HepG2 (cell line): ENCODE measurements at regions not wholly inside any gene's neighbourhood (a gene's known extent, or its start where the extent isn't known, plus 50 kb on each side); places are given as distances from the start of the nearest gene placed in this dataset.

Experiments
- ATAC-seq: fragments of 200-7000 bp; cut with Tn5 transposase; 3 replicates; pipeline ENCODE4 v1.9.1; 2020; ENCODE audit warnings: mild to moderate bottlenecking, moderate library complexity
- BruUV-seq: library from RNA; stranded (reverse); fragments of 400-500 nt; replicated peaks from 2 replicates; lab custom pipeline; 2021; lab: Mats Ljungman, UMichigan
- CTCF ChIA-PET: fragments of 300-600 bp; formaldehyde crosslinking; extraction: SDS; loops from one replicate; lab custom pipeline; 2021; ENCODE audit warnings: low total read pairs, inconsistent platforms, low intra/inter-chr PET ratio; lab: Yijun Ruan, JAX
- POLR2A ChIA-PET: fragments of 350-600 bp; sonication (Branson Sonifier 250); formaldehyde crosslinking; loops from one replicate; lab custom pipeline; 2020; ENCODE audit warnings: antibody characterized with exemption, inconsistent platforms; lab: Yijun Ruan, JAX
- DNase-seq: peaks from one replicate; pipeline ENCODE4 v3.0.0-alpha.2; 2015; ENCODE audit warnings: low spot score
- FAIRE-seq: peaks from 3 replicates; lab custom pipeline; 2011; peaks lifted over from hg19 to GRCh38; lab: Jason Lieb, UNC
- H2AFZ ChIP-seq: one replicate; pipeline ENCODE4 v1.6.1; 2011; ENCODE audit warnings: low read length, inconsistent platforms
- H3K27ac ChIP-seq: fragments of 300-600 bp; 3 replicates; pipeline ENCODE4 v1.8.0; 2011; ENCODE audit warnings: mixed run types, mild to moderate bottlenecking, mixed read lengths, low read length, inconsistent platforms; ENCODE audit not compliant: insufficient read depth; ENCODE audit errors: extremely low read length
- H3K27me3 ChIP-seq, 2 experiments: fragments of 200-600 bp in 1 of 2; 2 replicates in 1 of 2; 3 replicates in 1 of 2; pipeline versions ENCODE4 v1.6.0 to v1.8.0; 2011; ENCODE audit warnings: low read length in 2 of 2, mild to moderate bottlenecking in 2 of 2, moderate library complexity in 2 of 2, inconsistent platforms in 1 of 2; ENCODE audit not compliant: insufficient read depth in 2 of 2, control insufficient read depth in 1 of 2
- H3K36me3 ChIP-seq, 2 experiments: fragments of 200-600 bp in 1 of 2; replicated peaks in 1 of 2; 2 replicates in 1 of 2; 3 replicates in 1 of 2; pipeline versions ENCODE4 v1.5.1 to v1.8.0; 2011; ENCODE audit warnings: low read length in 2 of 2, inconsistent platforms in 1 of 2; ENCODE audit not compliant: insufficient read depth in 2 of 2, control insufficient read depth in 1 of 2
- H3K4me1 ChIP-seq: 2 replicates; pipeline ENCODE4 v1.5.1; 2012; ENCODE audit warnings: low read length, inconsistent platforms; ENCODE audit not compliant: insufficient read depth
- H3K4me2 ChIP-seq: 2 replicates; pipeline ENCODE4 v1.6.0; 2011; ENCODE audit warnings: low read depth, low read length, inconsistent platforms
- H3K4me3 ChIP-seq, 3 experiments: fragments of 200-600 bp in 1 of 3; sonication (generic), shearing (Covaris generic) in 1 of 3; replicated peaks in 1 of 3; 2 replicates each; pipeline ENCODE4 v1.5.1; 2011 to 2016; ENCODE audit warnings: low read length in 3 of 3, inconsistent platforms in 2 of 3, low read depth in 2 of 3, mild to moderate bottlenecking in 2 of 3, control low read depth in 1 of 3, mixed read lengths in 1 of 3; ENCODE audit not compliant: insufficient read depth in 1 of 3
- H3K79me2 ChIP-seq: one replicate; pipeline ENCODE4 v1.6.1; 2011; ENCODE audit warnings: low read length, inconsistent platforms; ENCODE audit not compliant: insufficient read depth
- H3K9ac ChIP-seq: 2 replicates; pipeline ENCODE4 v1.6.0; 2011; ENCODE audit warnings: mild to moderate bottlenecking, low read depth, low read length, inconsistent platforms; ENCODE audit not compliant: insufficient read depth
- H3K9me3 ChIP-seq: 2 replicates; pipeline ENCODE4 v1.5.1; 2012; ENCODE audit warnings: mild to moderate bottlenecking, low read length
- H4K20me1 ChIP-seq: 2 replicates; pipeline ENCODE4 v1.6.0; 2011; ENCODE audit warnings: inconsistent platforms, mild to moderate bottlenecking, low read length, moderate library complexity; ENCODE audit not compliant: insufficient read depth
- AKNA ChIP-seq: sonication (generic); formaldehyde crosslinking; IDR thresholded peaks from 2 replicates; pipeline ENCODE4 v1.4.0; 2020; ENCODE audit warnings: missing genetic modification reagents, borderline replicate concordance
- FOSL2 ChIP-seq: sonication (generic); formaldehyde crosslinking; IDR thresholded peaks from 2 replicates; pipeline ENCODE4 v1.4.0; 2020; ENCODE audit warnings: missing genetic modification reagents
- GATA4 ChIP-seq: sonication (generic); IDR thresholded peaks from 2 replicates; pipeline ENCODE4 v1.6.1; 2016; ENCODE audit warnings: antibody characterized with exemption, low read depth, borderline replicate concordance
- HNRNPK ChIP-seq: fragments of 200-400 bp; formaldehyde crosslinking; IDR thresholded peaks from 2 replicates; pipeline ENCODE4 v1.6.1; 2018; ENCODE audit warnings: low read length, low read depth, moderate library complexity, mild to moderate bottlenecking; ENCODE audit not compliant: poor library complexity, severe bottlenecking
- IRF9 ChIP-seq: sonication (generic); formaldehyde crosslinking; IDR thresholded peaks from 2 replicates; pipeline ENCODE4 v1.8.0; 2022; ENCODE audit warnings: missing genetic modification reagents, mild to moderate bottlenecking, borderline replicate concordance
- IRX3 ChIP-seq: sonication (generic); formaldehyde crosslinking; IDR thresholded peaks from 2 replicates; pipeline ENCODE4 v1.8.1; 2023; ENCODE audit warnings: mild to moderate bottlenecking, low read depth, missing genetic modification reagents, borderline replicate concordance
- NRL ChIP-seq: sonication (generic); formaldehyde crosslinking; IDR thresholded peaks from 2 replicates; pipeline ENCODE4 v1.5.0; 2020; ENCODE audit warnings: missing genetic modification reagents, mild to moderate bottlenecking, moderate library complexity, borderline replicate concordance
- SAFB2 ChIP-seq: sonication (generic); formaldehyde crosslinking; IDR thresholded peaks from 2 replicates; pipeline ENCODE4 v1.5.1; 2020; ENCODE audit warnings: missing genetic modification reagents, low read depth, mild to moderate bottlenecking, borderline replicate concordance
- SOX5 ChIP-seq: IDR thresholded peaks from 2 replicates; pipeline ENCODE4 v1.6.1; 2016; ENCODE audit warnings: borderline replicate concordance
- SOX6 ChIP-seq, 2 experiments: fragments of 450-650 bp in 1 of 2; sonication (generic) in 1 of 2; formaldehyde crosslinking in 1 of 2; IDR thresholded peaks; 2 replicates each; pipeline versions ENCODE4 v1.4.0 to v1.6.1; 2017 to 2020; ENCODE audit warnings: antibody characterized with exemption in 1 of 2, mild to moderate bottlenecking in 1 of 2, missing genetic modification reagents in 1 of 2
- YEATS4 ChIP-seq: sonication (generic); formaldehyde crosslinking; IDR thresholded peaks from 2 replicates; pipeline ENCODE4 v1.4.0; 2020; ENCODE audit warnings: missing genetic modification reagents, borderline replicate concordance
- ZFP91 ChIP-seq: sonication (generic); formaldehyde crosslinking; IDR thresholded peaks from 2 replicates; pipeline ENCODE4 v1.9.0; 2022; ENCODE audit warnings: missing genetic modification reagents, mild to moderate bottlenecking, borderline replicate concordance
- ZNF34 ChIP-seq: sonication (generic); formaldehyde crosslinking; IDR thresholded peaks from 2 replicates; pipeline ENCODE4 v1.4.0; 2020; ENCODE audit warnings: mild to moderate bottlenecking, missing genetic modification reagents, borderline replicate concordance
- ZNF557 ChIP-seq: sonication (generic); formaldehyde crosslinking; IDR thresholded peaks from 2 replicates; pipeline ENCODE4 v1.4.0; 2020; ENCODE audit warnings: missing genetic modification reagents
- ZNF775 ChIP-seq: sonication (generic); formaldehyde crosslinking; IDR thresholded peaks from 2 replicates; pipeline ENCODE4 v1.4.0; 2020; ENCODE audit warnings: missing genetic modification reagents, mild to moderate bottlenecking, moderate library complexity, borderline replicate concordance
- WGBS: methylation state at CpG from one replicate; pipeline ENCODE4 v1.1.6; 2017; ENCODE audit warnings: low lambda C conversion rate; 5-methylcytosine and 5-hydroxymethylcytosine counted together
- in situ Hi-C: cut with HindIII; loops from 2 replicates; pipeline ENCODE4 v1.10.0; 2017; ENCODE audit warnings: low pct_unique_long_range_greater_than_20kb; ENCODE audit not compliant: extremely low pct_ligation_motif_present
- intact Hi-C: fragments of 100-400 bp; cut with micrococcal nuclease; formaldehyde crosslinking; loops from one replicate; pipeline ENCODE4 v1.10.0; 2022; ENCODE audit not compliant: unreplicated experiment

- ATAC-seq, result no peak
- no peak overlapping the region for H3K27ac ChIP-seq
- no peak for FAIRE-seq
- intact Hi-C loops (no loop called here), in situ Hi-C loops (no loop called here)
- ChIA-PET CTCF (no interaction called here), POLR2A (no interaction called here)
- H3K4me1 ChIP-seq, result no peaks in the 10 kb centered on the region
- H3K9ac ChIP-seq, result no peak overlapping the region
- no peak overlapping the region for H3K4me3 ChIP-seq
- no peaks in the 10 kb centered on the region for H3K27me3 ChIP-seq
- no peak overlapping the region for H3K4me2 ChIP-seq
- no peak overlapping the region for H2AFZ ChIP-seq
- no TSS peak for BruUV-seq
- no peaks in the 10 kb centered on the region for H4K20me1 ChIP-seq
- 0% methylated on average over 2 of the region's 2 CpGs for WGBS
- TF ChIP-seq ZNF557 (no peak), AKNA (CRISPR knock-in tag) (no peak), ZNF775 (CRISPR knock-in tag) (no peak), SAFB2 (no peak), ZFP91 (CRISPR knock-in tag) (no peak), IRF9 (CRISPR knock-in tag) (no peak), SOX5 (no peak), FOSL2 (no peak), SOX6 (IDR thresholded peaks at IDR 0.05) (no peak), SOX6 (CRISPR knock-in tag; IDR thresholded peaks at IDR 0.05) (no peak), IRX3 (CRISPR knock-in tag) (no peak), YEATS4 (CRISPR knock-in tag) (no peak), ZNF34 (CRISPR knock-in tag) (no peak), NRL (CRISPR knock-in tag) (no peak), GATA4 (no peak), HNRNPK (no peak)
- DNase-seq, result no peak
- no peaks in the 10 kb centered on the region for H3K36me3 ChIP-seq
- H3K79me2 ChIP-seq, result no peaks in the 10 kb centered on the region
- peaks cover 24% of the 10 kb centered on the region for H3K9me3 ChIP-seq
Measured at GRCh38 chr13:69495096-69495495, 612.5 kb upstream of the ATXN8OS start.
